ENCODE measurements at regions not wholly inside any gene's neighbourhood (a gene's known extent, or its start where the extent isn't known, plus 50 kb on each side); places are given as distances from the start of the nearest gene placed in this dataset.

DNA sequence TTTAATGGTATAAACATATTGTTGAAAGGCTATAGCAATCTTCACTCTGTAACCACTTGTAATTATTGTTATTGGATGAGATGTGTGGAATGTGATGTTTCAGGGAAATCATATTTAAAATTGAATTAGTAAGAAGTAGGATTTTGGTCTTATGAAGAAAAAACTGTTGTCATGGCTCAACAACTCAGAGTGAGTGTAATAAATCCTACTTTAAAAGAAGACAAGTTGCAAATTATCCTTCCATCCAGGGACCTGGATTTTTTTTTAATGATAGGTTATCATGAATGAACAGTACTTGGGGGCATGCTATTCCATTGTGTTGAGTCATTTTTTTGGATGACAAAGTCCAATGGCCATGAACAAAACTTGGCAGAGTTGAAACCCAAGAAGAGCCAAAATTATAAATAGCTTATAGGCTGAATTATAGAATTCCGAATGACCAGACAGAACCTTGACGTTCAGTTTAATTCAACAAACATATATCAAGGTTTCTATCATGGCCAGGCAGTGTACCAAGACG is 625.5 kb upstream of the ZNF717 start:
- TF ChIP-seq POLR2AphosphoS5 (IDR thresholded peaks at IDR 0.05; ENCODE audit: low read depth, low read length) (no peak), TAF1 (IDR thresholded peaks at IDR 0.05; ENCODE audit: borderline replicate concordance, low read depth, low read length) (no peak), POLR2A (IDR thresholded peaks at IDR 0.05; ENCODE audit: low read depth, low read length) (no peak)

All from GM12892 (cell line).